HK-2 (cell line): ENCODE measurements at regions not wholly inside any gene's neighbourhood (a gene's known extent, or its start where the extent isn't known, plus 50 kb on each side); places are given as distances from the start of the nearest gene placed in this dataset.
A peak's percentile ranks its signal among the peaks of the same experiment; 100 is the strongest.
"Not testable (repeated sequence)": the region's sequence is repeated elsewhere in the genome, so short reads cannot be mapped to it uniquely, and the experiment has no call there.

Experiments used
- DNase-seq: peaks from one replicate; pipeline ENCODE4 v3.0.0-alpha.2; 2018; ENCODE audit not compliant: unreplicated experiment

GRCh38 chr7:106713452-106713851 is 52.5 kb upstream of the CCDC71L start:
- not testable (repeated sequence) for DNase-seq

DNA sequence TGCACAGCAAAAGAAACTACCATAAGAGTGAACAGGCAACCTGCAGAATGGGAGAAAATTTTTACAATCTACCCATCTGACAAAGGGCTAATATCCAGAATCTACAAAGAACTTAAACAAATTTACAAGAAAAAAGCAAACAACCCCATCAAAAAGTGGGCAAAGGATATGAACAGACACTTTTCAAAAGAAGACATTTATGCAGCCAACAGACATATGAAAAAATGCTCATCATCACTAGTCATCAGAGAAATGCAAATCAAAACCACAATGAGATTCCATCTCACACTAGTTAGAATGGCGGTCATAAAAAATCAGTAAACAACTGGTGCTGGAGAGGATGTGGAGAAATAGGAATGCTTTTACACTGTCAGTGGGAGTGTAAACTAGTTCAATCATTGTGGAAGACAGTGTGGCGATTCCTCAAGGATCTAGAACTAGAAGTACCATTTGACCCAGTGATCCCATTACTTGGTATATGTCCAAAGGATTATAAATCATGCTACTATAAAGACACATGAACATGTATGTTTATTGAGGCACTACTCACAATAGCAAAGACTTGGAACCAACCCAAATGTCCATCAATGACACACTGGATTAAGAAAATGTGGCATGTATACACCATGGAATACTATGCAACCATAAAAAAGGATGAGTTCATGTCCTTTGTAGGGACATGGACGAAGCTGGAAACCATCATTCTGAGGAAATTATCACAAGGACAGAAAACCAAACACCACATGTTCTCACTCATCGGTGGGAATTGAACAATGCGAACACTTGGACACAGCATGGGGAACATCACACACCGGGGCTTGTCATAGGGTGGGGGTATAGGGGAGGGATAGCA is 53.9 kb upstream of the CCDC71L start:
- not testable (repeated sequence) for DNase-seq

GRCh38 chr7:106715730-106716129 is 54.8 kb upstream of the CCDC71L start:
- DNase-seq = no peak

GRCh38 chr7:106717254-106717954 is 56.4 kb upstream of the CCDC71L start:
- DNase-seq = no peak

- no peak for DNase-seq
Measured at GRCh38 chr7:106717955-106718871, 57.3 kb upstream of the CCDC71L start.

DNA sequence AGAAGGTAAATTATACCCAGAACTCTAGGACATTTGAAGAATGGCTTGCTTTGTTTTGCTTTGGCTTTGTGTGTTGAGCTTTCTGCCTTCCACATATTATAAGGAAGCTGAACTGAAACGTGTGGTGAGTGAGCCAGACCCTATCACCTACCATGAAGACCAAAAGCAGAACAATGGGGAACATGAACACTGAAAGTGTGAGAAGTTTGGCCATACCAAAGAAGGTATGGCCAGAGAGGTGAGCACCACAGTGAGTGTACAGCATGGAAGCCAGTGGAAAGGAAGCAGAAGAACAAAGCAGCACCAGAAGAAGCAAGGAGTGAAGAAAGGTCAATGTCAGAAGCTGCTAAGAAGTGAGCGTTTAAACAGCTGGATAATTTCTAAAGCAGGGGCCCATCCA is 59.7 kb upstream of the CCDC71L start:
- no peak for DNase-seq

DNA sequence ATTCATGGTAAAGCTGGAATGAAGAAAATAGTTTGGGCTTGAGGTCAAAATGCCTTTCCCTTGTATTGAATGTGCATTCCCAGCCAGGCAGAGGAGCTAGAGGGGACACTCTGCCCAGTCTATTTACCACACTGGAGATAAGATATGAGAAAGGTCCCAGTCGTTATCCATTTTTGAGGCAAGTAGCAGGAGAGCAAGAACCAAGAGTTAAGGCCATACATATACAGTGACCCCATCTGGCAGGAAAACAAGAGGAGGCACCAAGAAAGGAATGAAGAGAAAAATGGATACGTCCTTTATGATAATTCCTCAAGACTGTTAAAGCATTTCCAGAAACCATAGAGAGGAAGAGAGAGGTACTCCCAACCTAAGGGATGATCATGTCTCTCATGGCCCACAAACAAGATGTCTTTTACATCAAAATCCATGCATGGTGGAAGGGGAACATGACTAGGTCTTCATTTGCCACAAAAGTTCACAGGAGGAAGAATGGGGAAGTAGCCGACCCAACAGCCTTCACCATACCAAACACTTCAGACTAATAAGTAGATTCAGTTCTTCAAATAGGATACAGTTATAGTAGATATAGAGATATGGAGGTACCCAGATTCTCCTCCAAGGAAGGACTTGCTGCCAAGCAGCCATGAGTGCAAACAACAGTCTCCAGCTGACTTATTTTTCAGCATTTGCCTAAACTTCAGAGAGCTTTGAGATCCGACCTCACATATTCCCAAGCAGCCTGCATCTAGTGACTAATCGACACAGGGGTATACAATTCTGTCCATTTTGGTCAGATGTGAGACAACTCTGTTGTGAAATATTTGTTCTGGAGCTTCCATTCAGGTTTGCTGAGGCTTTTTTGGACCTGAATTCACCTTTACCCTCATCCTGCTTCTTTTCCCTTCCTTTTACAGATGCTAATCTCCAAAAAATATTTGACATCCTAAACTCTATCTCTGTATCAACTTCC is 61.1 kb upstream of the CCDC71L start:
- no peak for DNase-seq

DNA sequence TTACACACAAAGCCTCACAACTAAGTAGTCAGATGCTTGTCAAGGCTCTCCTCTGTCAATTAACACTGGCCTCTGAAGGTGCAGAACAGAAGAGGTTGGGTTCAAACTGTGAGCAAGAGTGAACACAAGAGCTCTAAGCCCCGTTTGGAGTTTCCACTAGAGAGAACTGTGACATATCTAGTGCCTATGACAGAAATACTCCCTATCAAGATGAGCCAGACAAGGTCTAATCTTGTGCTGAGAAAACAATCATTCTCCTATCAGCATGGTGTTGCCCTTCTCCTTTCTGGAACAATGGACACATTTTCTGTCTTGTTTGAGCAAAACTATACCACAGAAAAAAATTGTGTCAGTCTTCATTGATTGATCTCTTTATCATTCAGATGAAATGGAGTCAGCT is 62.4 kb upstream of the CCDC71L start:
- DNase-seq = no peak

- DNase-seq = no peak
Measured at GRCh38 chr7:106729720-106730385, 68.9 kb upstream of the CCDC71L start.

DNA sequence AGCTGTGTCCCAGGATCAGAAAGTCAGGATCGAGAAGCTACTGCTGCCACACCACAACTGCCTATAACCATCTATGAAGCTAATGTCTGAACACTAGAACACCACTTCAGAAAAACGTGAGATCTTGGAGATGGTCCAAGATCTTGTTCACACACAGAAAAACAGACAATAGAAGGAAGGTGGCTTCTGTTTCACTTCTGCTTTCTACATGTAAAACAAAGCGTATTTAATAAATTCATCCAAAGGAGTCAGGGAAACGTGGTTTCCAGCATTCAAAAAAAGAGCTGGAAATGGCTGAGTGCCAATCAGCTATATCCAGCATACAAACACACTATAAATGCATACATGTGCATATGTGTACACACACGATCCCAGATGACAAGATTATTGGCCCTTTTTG is 70.2 kb upstream of the CCDC71L start:
- DNase-seq = no peak

DNA sequence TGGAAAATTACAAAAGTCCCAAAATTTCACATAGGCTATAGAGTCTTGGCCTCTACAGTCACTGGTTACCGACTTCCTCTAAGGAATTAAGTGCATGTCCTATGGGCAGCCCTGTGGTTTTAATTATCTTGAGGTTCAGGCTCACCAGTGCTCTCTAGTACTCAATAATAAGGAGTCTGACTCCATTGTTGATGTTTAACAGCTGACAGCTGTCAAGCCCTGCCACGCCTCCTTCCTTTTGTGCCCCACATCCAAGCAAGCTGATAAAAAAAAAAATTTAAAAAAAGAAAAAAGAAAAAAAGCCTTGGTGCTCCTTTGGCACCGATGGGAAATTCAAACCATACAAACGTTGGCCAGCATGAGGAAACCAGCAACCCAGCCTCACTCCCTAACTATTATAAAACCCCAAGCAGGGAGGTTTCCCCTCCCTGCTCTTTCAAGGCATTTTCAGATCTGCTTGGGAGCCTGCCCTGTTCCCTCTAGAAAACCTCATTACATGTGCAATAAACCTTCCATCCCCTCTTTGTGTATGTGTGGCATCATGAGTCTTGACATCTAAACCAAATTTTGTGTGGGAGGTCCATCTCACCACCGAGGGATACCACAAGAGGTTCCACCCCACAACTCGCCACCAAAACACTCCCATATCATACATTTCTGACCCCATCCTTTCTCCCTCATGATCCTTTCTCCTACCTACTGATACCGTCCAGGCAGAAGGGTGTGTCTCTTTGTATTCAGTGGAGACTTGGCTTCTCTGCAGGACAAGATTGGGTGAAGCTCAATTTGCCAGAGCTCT is 70.9 kb upstream of the CCDC71L start:
- DNase-seq = no peak

GRCh38 chr7:106735637-106736036 is 74.7 kb upstream of the CCDC71L start:
- no peak for DNase-seq

GRCh38 chr7:106736123-106736507 is 75.2 kb upstream of the CCDC71L start:
- DNase-seq = no peak

DNA sequence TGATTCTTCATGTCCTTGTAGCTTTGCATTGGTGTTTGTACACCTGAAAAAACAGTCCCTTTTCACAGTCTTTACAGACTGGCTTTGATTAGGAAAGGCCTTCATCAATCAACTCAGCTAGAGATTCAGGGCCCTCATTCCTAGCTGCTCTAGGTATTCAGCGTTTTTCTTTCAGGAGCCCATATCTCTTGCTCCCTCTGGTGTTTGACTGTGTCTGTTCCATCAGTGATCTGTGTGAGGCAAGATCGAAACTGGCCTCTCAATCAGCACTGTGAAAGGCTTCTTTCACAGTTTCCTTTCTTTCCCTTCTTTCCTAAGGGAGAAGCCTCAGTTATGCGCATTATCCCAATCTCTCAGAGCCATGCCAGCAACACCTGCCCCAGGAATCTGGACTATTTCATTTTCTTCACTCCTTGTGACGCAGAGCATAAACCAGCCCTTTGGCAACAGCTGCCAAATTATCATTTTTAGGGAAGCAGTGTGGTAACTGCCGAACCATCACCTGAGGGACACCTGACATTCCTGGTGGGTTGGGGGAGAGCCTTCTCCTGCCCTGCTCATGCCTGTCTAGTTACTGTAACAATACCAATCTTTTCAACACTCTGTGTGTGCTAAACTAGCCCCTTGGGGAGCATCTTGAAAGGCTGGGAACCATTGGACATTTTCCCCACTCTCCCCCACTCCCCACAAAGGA is 75.7 kb upstream of the CCDC71L start:
- DNase-seq = peak; percentile 33

DNA sequence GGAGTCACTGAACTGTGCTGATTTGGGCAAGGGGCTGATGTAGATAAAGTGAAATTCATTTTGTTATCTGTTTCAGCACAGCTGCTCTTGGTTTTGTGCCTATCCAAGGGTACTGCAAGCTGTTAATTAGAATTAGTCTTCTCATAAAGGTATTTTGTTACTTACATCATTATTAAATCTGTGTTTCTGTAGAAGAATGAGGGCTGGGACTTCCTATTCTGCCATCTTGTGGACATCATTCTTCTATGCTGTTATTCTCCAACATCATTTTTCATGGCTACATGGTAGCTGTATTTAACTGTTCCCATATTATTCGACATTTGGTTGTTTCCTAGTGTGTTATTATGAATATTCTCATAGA is 76.2 kb upstream of the CCDC71L start:
- DNase-seq = no peak

DNA sequence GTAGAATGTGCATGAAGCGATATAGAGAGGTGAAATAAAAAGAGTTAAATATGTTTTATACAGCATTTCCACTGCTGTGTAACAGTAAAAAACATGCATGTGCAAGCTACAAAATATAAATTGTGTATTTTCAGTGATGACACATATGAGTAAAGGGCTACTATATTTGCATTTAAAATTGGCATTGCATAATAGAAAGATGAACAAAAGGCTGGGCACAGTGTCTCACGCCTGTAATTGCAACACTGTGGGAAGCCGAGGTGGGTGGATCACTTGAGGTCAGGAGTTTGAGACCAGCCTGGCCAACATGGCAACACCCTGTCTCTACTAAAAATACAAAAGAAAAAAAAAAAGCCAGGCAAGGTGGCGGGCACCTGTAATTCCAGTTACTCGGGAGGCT is 79.8 kb upstream of the CCDC71L start:
- DNase-seq = no peak

DNA sequence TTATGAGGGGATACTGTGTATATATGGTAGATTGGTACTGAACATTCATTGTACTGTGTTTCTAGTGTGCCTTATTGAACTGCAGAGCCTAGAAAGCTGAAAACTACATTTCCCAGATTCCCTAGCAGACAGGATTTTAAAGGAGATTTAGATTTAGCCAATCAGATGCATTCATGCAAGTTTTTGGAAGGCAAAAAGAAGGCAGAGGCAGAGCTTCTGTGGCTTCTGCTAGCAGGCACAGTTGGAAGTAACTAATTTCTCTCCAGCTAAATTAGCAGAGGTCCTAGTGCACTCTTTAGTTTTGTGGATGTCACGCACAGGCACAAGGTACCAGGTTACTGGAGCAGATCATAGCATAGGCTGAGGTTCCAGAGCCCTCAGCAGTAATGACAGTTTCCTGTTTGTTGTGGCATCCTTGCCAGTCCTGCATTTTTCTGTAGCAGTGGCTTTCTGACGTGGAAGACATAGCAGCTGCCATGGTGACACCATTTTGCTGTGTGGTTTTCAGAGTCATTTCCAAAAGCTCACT is 83.7 kb upstream of the CCDC71L start:
- DNase-seq = no peak

DNA sequence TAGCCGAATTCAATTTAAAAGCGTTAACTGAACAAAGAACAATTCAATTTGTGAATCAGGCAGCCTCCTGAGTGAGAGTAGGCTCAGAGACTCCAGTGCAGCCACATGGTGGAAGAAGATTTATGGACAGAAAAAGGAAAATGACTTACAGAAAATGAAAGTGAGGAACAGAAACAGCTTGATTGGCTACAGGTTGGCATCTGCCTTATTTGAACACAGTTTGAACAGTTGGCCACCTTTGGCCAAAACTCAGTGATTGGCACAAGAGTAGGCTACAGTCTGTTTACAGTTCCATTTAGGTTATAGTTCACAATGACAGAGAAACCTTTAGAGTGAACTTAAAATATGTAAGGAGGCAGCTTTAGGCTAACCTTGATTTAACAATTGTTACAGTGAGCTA is 86.3 kb upstream of the CCDC71L start:
- DNase-seq = not testable (repeated sequence)

DNA sequence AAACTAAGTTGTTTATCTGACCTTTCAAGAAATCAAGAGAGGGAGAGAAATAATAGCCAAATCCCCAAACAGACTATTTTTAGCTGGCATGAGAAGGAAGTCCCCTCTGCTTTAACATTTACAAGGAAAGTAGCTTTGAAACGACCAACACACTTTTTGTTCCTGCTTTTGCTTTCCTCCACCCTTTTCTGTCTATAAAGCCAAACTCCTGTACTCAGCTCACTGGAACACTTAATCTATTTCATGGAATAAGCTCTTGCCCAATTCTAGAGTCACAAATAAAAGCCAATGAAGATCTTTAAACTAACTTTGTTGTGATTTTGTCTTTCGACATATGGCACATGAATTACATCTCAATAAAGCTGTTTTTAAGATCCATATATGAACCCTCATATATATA is 86.8 kb upstream of the CCDC71L start:
- no peak for DNase-seq
